SK-N-SH (cell line): ENCODE measurements at regions not wholly inside any gene's neighbourhood (a gene's known extent, or its start where the extent isn't known, plus 50 kb on each side); places are given as distances from the start of the nearest gene placed in this dataset.

Experiments
- CTCF ChIA-PET: fragments of 300-600, 350-600 bp; formaldehyde crosslinking; extraction: SDS; loops from one replicate; lab custom pipeline; 2021; lab: Yijun Ruan, JAX
- POLR2A ChIA-PET: fragments of 350-600 bp; sonication (Branson Sonifier 250); formaldehyde crosslinking; extraction: SDS; loops from one replicate; lab custom pipeline; 2020; ENCODE audit warnings: antibody characterized with exemption, inconsistent platforms; lab: Yijun Ruan, JAX
- DNase-seq: peaks from one replicate; pipeline ENCODE4 v3.0.0; 2012
- H2AFZ ChIP-seq: fragments of 200-600 bp; sonication (generic); 2 replicates; pipeline ENCODE4 v1.8.1; 2016; ENCODE audit warnings: antibody characterized with exemption, mild to moderate bottlenecking, low read depth
- H3F3A ChIP-seq: fragments of 200-600 bp; sonication (generic); replicated peaks from 2 replicates; pipeline ENCODE3; 2016; ENCODE audit warnings: antibody characterized with exemption, mild to moderate bottlenecking; ENCODE audit not compliant: insufficient read depth
- H3K27ac ChIP-seq, 2 experiments: fragments of 200-500 bp in 1 of 2; fragments of 200-600 bp in 1 of 2; sonication (Bioruptor generic) in 1 of 2; sonication (generic), shearing (Covaris generic) in 1 of 2; 2 replicates each; pipeline versions ENCODE4 v1.5.1 to v1.6.1; 2014 to 2016; ENCODE audit warnings: low read depth in 2 of 2, inconsistent platforms in 1 of 2, low read length in 1 of 2, mild to moderate bottlenecking in 1 of 2, mixed read lengths in 1 of 2
- H3K27me3 ChIP-seq: fragments of 200-600 bp; sonication (generic), shearing (Covaris generic); 2 replicates; pipeline ENCODE4 v1.6.1; 2016; ENCODE audit warnings: mixed run types; ENCODE audit not compliant: insufficient read depth
- H3K36me3 ChIP-seq, 2 experiments: fragments of 200-500 bp in 1 of 2; fragments of 200-600 bp in 1 of 2; sonication (Bioruptor generic) in 1 of 2; sonication (generic) in 1 of 2; replicated peaks in 1 of 2; 2 replicates each; pipeline versions ENCODE3 to v1.5.1; 2014 to 2016; ENCODE audit warnings: low read length in 1 of 2, mild to moderate bottlenecking in 1 of 2; ENCODE audit not compliant: insufficient read depth in 2 of 2, control insufficient read depth in 1 of 2
- H3K4me1 ChIP-seq, 2 experiments: fragments of 200-500 bp in 1 of 2; fragments of 200-600 bp in 1 of 2; sonication (Bioruptor generic) in 1 of 2; sonication (generic), shearing (Covaris generic) in 1 of 2; 2 replicates each; pipeline versions ENCODE4 v1.5.1 to v1.6.1; 2014 to 2016; ENCODE audit warnings: low read depth in 1 of 2, low read length in 1 of 2, mixed run types in 1 of 2; ENCODE audit not compliant: insufficient read depth in 2 of 2, control insufficient read depth in 1 of 2
- H3K4me2 ChIP-seq: fragments of 200-600 bp; sonication (generic), shearing (Covaris generic); 2 replicates; pipeline ENCODE4 v1.6.1; 2017; ENCODE audit warnings: mixed run types
- H3K4me3 ChIP-seq, 2 experiments: fragments of 200-500 bp in 1 of 2; fragments of 200-600 bp in 1 of 2; sonication (Bioruptor generic) in 1 of 2; sonication (generic), shearing (Covaris generic) in 1 of 2; 2 replicates each; pipeline versions ENCODE4 v1.5.1 to v1.8.1; 2014 to 2016; ENCODE audit warnings: low read depth in 2 of 2, inconsistent platforms in 1 of 2, low read length in 1 of 2, mild to moderate bottlenecking in 1 of 2, mixed read lengths in 1 of 2, moderate library complexity in 1 of 2
- H3K79me2 ChIP-seq: fragments of 200-600 bp; sonication (generic); 2 replicates; pipeline ENCODE4 v1.8.1; 2017; ENCODE audit warnings: mild to moderate bottlenecking; ENCODE audit not compliant: insufficient read depth
- H3K9ac ChIP-seq: fragments of 200-600 bp; sonication (generic); 2 replicates; pipeline ENCODE4 v1.6.1; 2017; ENCODE audit warnings: mixed run types
- H3K9me2 ChIP-seq: fragments of 200-600 bp; sonication (generic); 2 replicates; pipeline ENCODE4 v1.6.1; 2017; ENCODE audit warnings: mixed run types
- H3K9me3 ChIP-seq: fragments of 200-600 bp; sonication (generic); 2 replicates; pipeline ENCODE4 v1.6.1; 2017; ENCODE audit warnings: mixed run types, mild to moderate bottlenecking, moderate library complexity
- H4K20me1 ChIP-seq: fragments of 200-600 bp; sonication (generic); 2 replicates; pipeline ENCODE4 v1.6.1; 2017; ENCODE audit warnings: mild to moderate bottlenecking, mixed run types; ENCODE audit not compliant: insufficient read depth
- CHD2 ChIP-seq: fragments of 150-350 bp; IDR thresholded peaks from 2 replicates; pipeline ENCODE4 v1.6.1; 2018; ENCODE audit warnings: low read length; ENCODE audit not compliant: partially characterized antibody
- CTCF ChIP-seq: fragments of 200-600 bp; sonication (generic); IDR thresholded peaks from 2 replicates; pipeline ENCODE4 v1.6.1; 2017; ENCODE audit warnings: antibody characterized with exemption, mild to moderate bottlenecking, moderate library complexity
- ELF1 ChIP-seq: IDR thresholded peaks from 2 replicates; pipeline ENCODE4 v1.4.0; 2012
- EP300 ChIP-seq, 2 experiments: IDR thresholded peaks; 2 replicates each; pipeline versions ENCODE4 v1.4.0 to v1.6.1; 2012; ENCODE audit warnings: borderline replicate concordance in 1 of 2, low read depth in 1 of 2, low read length in 1 of 2
- FOSL2 ChIP-seq: IDR thresholded peaks from 2 replicates; pipeline ENCODE4 v1.4.0; 2012; ENCODE audit warnings: low read depth, mild to moderate bottlenecking, moderate library complexity, borderline replicate concordance
- GATA2 ChIP-seq: sonication (generic); formaldehyde crosslinking; IDR thresholded peaks from 2 replicates; pipeline ENCODE4 v1.5.0; 2020; ENCODE audit warnings: mild to moderate bottlenecking, missing genetic modification reagents
- IRF3 ChIP-seq: fragments of 150-350 bp; IDR thresholded peaks from 2 replicates; pipeline ENCODE4 v1.6.1; 2016; ENCODE audit warnings: mild to moderate bottlenecking, low read depth, low read length
- MEF2A ChIP-seq: IDR thresholded peaks from 2 replicates; pipeline ENCODE4 v1.4.0; 2012; ENCODE audit warnings: low read depth, borderline replicate concordance
- NFIC ChIP-seq: IDR thresholded peaks from 2 replicates; pipeline ENCODE4 v1.4.0; 2012; ENCODE audit warnings: borderline replicate concordance
- PBX3 ChIP-seq: IDR thresholded peaks from 2 replicates; pipeline ENCODE4; 2012
- POLR2AphosphoS5 ChIP-seq: IDR thresholded peaks from 2 replicates; pipeline ENCODE4 v1.6.1; 2012; ENCODE audit warnings: low read depth, low read length
- RFX5 ChIP-seq: IDR thresholded peaks from 2 replicates; pipeline ENCODE4 v1.6.1; 2012; ENCODE audit warnings: mild to moderate bottlenecking, improper control_type of control experiment, low read length
- RXRA ChIP-seq: IDR thresholded peaks from 2 replicates; pipeline ENCODE4 v1.4.0; 2012; ENCODE audit warnings: low read depth, mild to moderate bottlenecking, borderline replicate concordance
- SMC3 ChIP-seq: IDR thresholded peaks from 2 replicates; pipeline ENCODE4 v1.6.1; 2012; ENCODE audit warnings: low read depth, low read length, improper control_type of control experiment
- TAF1 ChIP-seq: IDR thresholded peaks from 2 replicates; pipeline ENCODE4 v1.6.1; 2012; ENCODE audit warnings: low read depth, mild to moderate bottlenecking, low read length, moderate library complexity, borderline replicate concordance
- YY1 ChIP-seq: IDR thresholded peaks from 2 replicates; pipeline ENCODE4 v1.4.0; 2012; ENCODE audit warnings: low read depth, mild to moderate bottlenecking
- WGBS: methylation state at CpG from one replicate; pipeline ENCODE4 v1.1.6; 2017; ENCODE audit warnings: low lambda C conversion rate; 5-methylcytosine and 5-hydroxymethylcytosine counted together
- TF ChIP-seq, protein P1 (sequence below): fragments of 150-350 bp; IDR thresholded peaks from 2 replicates; pipeline ENCODE4 v1.6.1; 2017; ENCODE audit warnings: antibody characterized with exemption, low read length, low read depth, borderline replicate concordance

DNA sequence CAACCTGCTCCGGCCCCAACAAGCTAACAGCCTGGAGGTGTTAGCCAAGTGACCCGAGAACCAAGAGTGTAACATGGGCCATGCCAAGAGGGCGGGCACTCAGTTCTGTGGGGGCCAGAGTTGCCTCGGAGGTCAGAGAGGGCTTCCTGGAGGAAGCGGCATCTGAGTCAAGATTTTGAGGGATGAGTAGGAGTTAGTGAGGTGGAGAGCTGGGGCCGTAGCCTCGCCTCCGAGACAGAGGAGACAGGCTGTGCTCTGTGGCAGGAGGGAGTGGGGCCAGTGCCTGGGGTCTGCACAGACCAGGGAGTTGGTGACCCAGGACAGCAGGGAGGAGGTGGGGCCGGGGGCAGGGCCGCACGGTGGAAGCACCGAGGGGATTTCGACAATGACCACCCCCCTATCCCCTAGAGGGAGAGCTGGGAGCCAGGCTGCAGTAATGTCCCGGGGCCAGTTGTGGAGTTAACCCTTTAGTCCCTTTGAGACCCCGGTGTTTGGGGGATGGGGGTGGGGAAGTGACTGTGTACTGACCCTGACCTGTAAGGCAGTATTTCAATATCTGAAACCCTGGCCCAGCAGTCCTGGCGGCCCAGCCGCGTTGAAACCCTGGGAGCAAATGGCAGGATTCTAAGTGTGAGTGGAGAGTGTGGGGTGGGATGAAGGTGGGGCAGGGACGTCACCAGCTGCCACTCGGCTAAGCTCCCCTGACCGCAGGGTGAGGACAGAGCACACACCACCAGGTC lies 148.7 kb upstream of the COL5A1 start (continued):
- no peak for TF ChIP-seq PBX3
- no peak for TF ChIP-seq NFIC
- no peak for TF ChIP-seq ELF1
- no peak for TF ChIP-seq SMC3
- TF ChIP-seq CTCF, result no peak
- TF ChIP-seq, all 33 proteins: peak for 0

DNA sequence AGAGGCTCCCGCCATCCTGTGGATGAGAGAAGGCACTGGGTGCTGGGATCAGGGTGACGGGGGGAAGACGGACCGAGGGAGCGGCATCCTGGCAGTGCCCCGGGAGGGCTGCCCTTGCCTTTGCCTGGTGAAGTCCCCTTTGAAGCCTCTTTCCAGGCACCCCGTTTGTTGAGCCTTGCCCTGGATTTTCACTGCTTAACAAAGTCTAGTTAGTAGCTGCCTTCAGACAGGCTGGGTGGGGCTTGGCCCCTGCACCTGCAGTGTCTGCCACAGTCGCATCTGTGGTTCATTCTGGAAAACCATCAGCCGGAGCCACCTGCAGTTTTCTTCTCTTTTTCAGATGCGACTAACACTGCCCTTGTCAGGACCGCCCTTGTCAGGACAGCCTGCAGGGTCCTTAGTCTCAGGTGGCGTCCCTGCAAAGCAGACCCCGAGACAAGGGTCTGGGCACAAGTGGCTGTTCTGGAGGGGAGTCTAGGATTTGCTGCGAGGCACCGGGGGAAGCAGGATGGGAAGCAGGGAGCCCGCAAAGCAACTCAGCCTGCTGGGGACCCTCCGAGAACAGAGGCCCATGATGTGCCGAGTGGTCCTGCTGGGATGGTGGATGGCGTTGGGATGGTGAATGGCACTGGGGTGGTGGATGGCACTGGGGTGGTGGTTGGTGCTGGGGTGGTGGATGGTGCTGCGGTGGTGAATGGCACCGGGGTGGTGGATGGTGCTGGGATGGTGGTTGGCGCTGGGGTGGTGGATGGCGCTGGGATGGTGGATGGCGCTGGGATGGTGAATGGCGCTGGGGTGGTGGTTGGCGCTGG lies 147.9 kb upstream of the COL5A1 start:
- Histone ChIP-seq H3K36me3 (no peaks in the 10 kb centered on the region), H2AFZ (no peak overlapping the region), H3K79me2 (no peaks in the 10 kb centered on the region), H3K4me2 (no peak overlapping the region), H3F3A (peaks cover 18% of the 10 kb centered on the region), H3K27ac (no peak overlapping the region), H3K9me3 (no peaks in the 10 kb centered on the region), H3K4me1 (peaks cover 4 to 27% of the 10 kb centered on the region in 2 experiments; a peak in 2 of 4 replicates)
- POLR2A ChIA-PET, result no interaction called here
- no peak for TF ChIP-seq GATA2
- TF ChIP-seq, all 33 proteins: peak for 0
- H3K4me3 ChIP-seq, result no peak overlapping the region
- H4K20me1 ChIP-seq, result no peaks in the 10 kb centered on the region
- H3K9ac ChIP-seq, result no peak overlapping the region
- no peaks in the 10 kb centered on the region for H3K9me2 ChIP-seq
- H3K27me3 ChIP-seq, result no peaks in the 10 kb centered on the region
- 94% methylated on average over 24 of the region's 26 CpGs for WGBS
- CTCF ChIA-PET, result interaction anchor here (1.2 to 2.6 kb wide), 2 partner anchors 45 to 246 kb away, joined by 3 to 15 read pairs; no protein-coding TSS in a partner anchor
- no peak for DNase-seq

- H3K9ac ChIP-seq, result no peak overlapping the region
- no peak overlapping the region for H2AFZ ChIP-seq
- 97% methylated on average over 9 of the region's 17 CpGs for WGBS
- ChIA-PET CTCF (no interaction called here), POLR2A (interaction anchor here (0.6 kb wide), 1 partner anchor 23 kb away, joined by 3 read pairs; no protein-coding TSS in a partner anchor)
- H3K36me3 ChIP-seq, result no peaks in the 10 kb centered on the region
- H3K9me3 ChIP-seq, result no peaks in the 10 kb centered on the region
- H3K27me3 ChIP-seq, result no peaks in the 10 kb centered on the region
- DNase-seq, result no peak
- H3K9me2 ChIP-seq, result no peaks in the 10 kb centered on the region
- peaks cover 18% of the 10 kb centered on the region for H3F3A ChIP-seq
- no peak overlapping the region for H3K27ac ChIP-seq
- H3K4me1 ChIP-seq, result peaks cover 4 to 23% of the 10 kb centered on the region in 2 experiments; a peak in 2 of 4 replicates
- H3K4me3 ChIP-seq, result no peak overlapping the region
- H3K4me2 ChIP-seq, result no peak overlapping the region
- no peaks in the 10 kb centered on the region for H3K79me2 ChIP-seq
- H4K20me1 ChIP-seq, result no peaks in the 10 kb centered on the region
- no peak for TF ChIP-seq FOSL2
- TF ChIP-seq ELF1, result no peak
- TF ChIP-seq IRF3, result no peak
- TF ChIP-seq POLR2AphosphoS5, result no peak
- no peak for TF ChIP-seq YY1
- TF ChIP-seq GATA2, result no peak
- no peak for TF ChIP-seq TAF1
- TF ChIP-seq RFX5, result no peak
- no peak for TF ChIP-seq EP300 (IDR thresholded peaks at IDR 0.05; ENCODE audit: borderline replicate concordance in 1 of 2, low read depth in 1 of 2, low read length in 1 of 2)
- no peak for TF ChIP-seq CHD2
- no peak for TF ChIP-seq MEF2A
- TF ChIP-seq RXRA, result no peak
- TF ChIP-seq, protein P1, sequence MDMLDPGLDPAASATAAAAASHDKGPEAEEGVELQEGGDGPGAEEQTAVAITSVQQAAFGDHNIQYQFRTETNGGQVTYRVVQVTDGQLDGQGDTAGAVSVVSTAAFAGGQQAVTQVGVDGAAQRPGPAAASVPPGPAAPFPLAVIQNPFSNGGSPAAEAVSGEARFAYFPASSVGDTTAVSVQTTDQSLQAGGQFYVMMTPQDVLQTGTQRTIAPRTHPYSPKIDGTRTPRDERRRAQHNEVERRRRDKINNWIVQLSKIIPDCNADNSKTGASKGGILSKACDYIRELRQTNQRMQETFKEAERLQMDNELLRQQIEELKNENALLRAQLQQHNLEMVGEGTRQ, result no peak
Observed at GRCh38 chr9:134494273-134494815, 147.3 kb upstream of the COL5A1 start.
